Brain pericyte (primary cell): ENCODE measurements at regions not wholly inside any gene's neighbourhood (a gene's known extent, or its start where the extent isn't known, plus 50 kb on each side); places are given as distances from the start of the nearest gene placed in this dataset.
"Not testable (repeated sequence)": the region's sequence is repeated elsewhere in the genome, so short reads cannot be mapped to it uniquely, and the experiment has no call there.

Experiments
- DNase-seq: peaks from one replicate; pipeline ENCODE4 v3.0.0-alpha.2; 2012; ENCODE audit warnings: low read depth, low spot score

GRCh38 chr4:148955564-148956297 lies 513.5 kb upstream of the NR3C2 start:
- DNase-seq = no peak

GRCh38 chr4:148954011-148954749 lies 512.0 kb upstream of the NR3C2 start:
- DNase-seq = no peak

GRCh38 chr4:148951346-148951745 lies 509.1 kb upstream of the NR3C2 start:
- DNase-seq = no peak

- DNase-seq = no peak
Observed at GRCh38 chr4:148946271-148946670, 504.1 kb upstream of the NR3C2 start.

GRCh38 chr4:148944839-148945219 lies 502.6 kb upstream of the NR3C2 start:
- no peak for DNase-seq

- DNase-seq = no peak
Observed at GRCh38 chr4:148944136-148944838, 502.1 kb upstream of the NR3C2 start.

GRCh38 chr4:148934926-148935578 lies 492.8 kb upstream of the NR3C2 start:
- no peak for DNase-seq

- DNase-seq = no peak
Observed at GRCh38 chr4:148926276-148927260, 484.4 kb upstream of the NR3C2 start.

GRCh38 chr4:148923881-148924280 lies 481.7 kb upstream of the NR3C2 start:
- DNase-seq = no peak

GRCh38 chr4:148922497-148922896 lies 480.3 kb upstream of the NR3C2 start:
- DNase-seq = no peak

- DNase-seq = no peak
Observed at GRCh38 chr4:148914734-148915133, 472.5 kb upstream of the NR3C2 start.

GRCh38 chr4:148914301-148914700 lies 472.1 kb upstream of the NR3C2 start:
- DNase-seq = no peak

- DNase-seq = no peak
Observed at GRCh38 chr4:148903388-148903787, 461.2 kb upstream of the NR3C2 start.

- no peak for DNase-seq
Observed at GRCh38 chr4:148901075-148901705, 459.0 kb upstream of the NR3C2 start.

GRCh38 chr4:148898139-148898538 lies 455.9 kb upstream of the NR3C2 start:
- DNase-seq = not testable (repeated sequence)

- DNase-seq = no peak
Observed at GRCh38 chr4:148893095-148893494, 450.9 kb upstream of the NR3C2 start.

GRCh38 chr4:148883891-148884290 lies 441.7 kb upstream of the NR3C2 start:
- DNase-seq = no peak

- DNase-seq = no peak
Observed at GRCh38 chr4:148883435-148883834, 441.2 kb upstream of the NR3C2 start.

- no peak for DNase-seq
Observed at GRCh38 chr4:148881860-148882643, 439.8 kb upstream of the NR3C2 start.

GRCh38 chr4:148874331-148874730 lies 432.1 kb upstream of the NR3C2 start:
- DNase-seq = no peak
